ENCODE measurements at regions not wholly inside any gene's neighbourhood (a gene's known extent, or its start where the extent isn't known, plus 50 kb on each side); places are given as distances from the start of the nearest gene placed in this dataset.
"Not testable (repeated sequence)": the region's sequence is repeated elsewhere in the genome, so short reads cannot be mapped to it uniquely, and the experiment has no call there.

- no peak overlapping the region for H3K4me3 Mint-ChIP-seq
- ATAC-seq, result no peak
- no peaks in the 10 kb centered on the region for H3K9me3 Mint-ChIP-seq
- H3K36me3 Mint-ChIP-seq, result no peaks in the 10 kb centered on the region
- H3K4me1 Mint-ChIP-seq, result no peaks in the 10 kb centered on the region
- no peak overlapping the region for H3K27ac Mint-ChIP-seq
- no peaks in the 10 kb centered on the region for H3K27me3 Mint-ChIP-seq
Observed at GRCh38 chr3:55292360-55292759, 194.7 kb downstream of the WNT5A start.

GRCh38 chr3:55288657-55289056 lies 198.4 kb downstream of the WNT5A start:
- Mint-ChIP-seq H3K4me3 (no peak overlapping the region), H3K27ac (no peak overlapping the region), H3K4me1 (no peaks in the 10 kb centered on the region), H3K36me3 (no peaks in the 10 kb centered on the region), H3K9me3 (no peaks in the 10 kb centered on the region), H3K27me3 (no peaks in the 10 kb centered on the region)
- ATAC-seq, result no peak

GRCh38 chr3:55286693-55287092 lies 200.4 kb downstream of the WNT5A start:
- H3K4me3 Mint-ChIP-seq, result no peak overlapping the region

GRCh38 chr3:55285156-55285555 lies 201.9 kb downstream of the WNT5A start:
- no peak for ATAC-seq
- Mint-ChIP-seq H3K27ac (no peak overlapping the region), H3K4me1 (no peaks in the 10 kb centered on the region), H3K4me3 (no peak overlapping the region), H3K9me3 (peaks cover 4% of the 10 kb centered on the region), H3K27me3 (no peaks in the 10 kb centered on the region), H3K36me3 (no peaks in the 10 kb centered on the region)

More at GRCh38 chr3:55286693-55287092, 200.4 kb downstream of the WNT5A start:
- Mint-ChIP-seq H3K27me3 (no peaks in the 10 kb centered on the region), H3K9me3 (peaks cover under 1% of the 10 kb centered on the region), H3K27ac (no peak overlapping the region), H3K36me3 (no peaks in the 10 kb centered on the region), H3K4me1 (no peaks in the 10 kb centered on the region)
- ATAC-seq, result no peak

- no peaks in the 10 kb centered on the region for H3K4me1 Mint-ChIP-seq
- H3K27me3 Mint-ChIP-seq, result no peaks in the 10 kb centered on the region
- no peak overlapping the region for H3K4me3 Mint-ChIP-seq
- no peak overlapping the region for H3K27ac Mint-ChIP-seq
- peaks cover 4% of the 10 kb centered on the region for H3K9me3 Mint-ChIP-seq
- no peaks in the 10 kb centered on the region for H3K36me3 Mint-ChIP-seq
- no peak for ATAC-seq
Observed at GRCh38 chr3:55283441-55283925, 203.6 kb downstream of the WNT5A start.

GRCh38 chr3:55282994-55283393 lies 204.1 kb downstream of the WNT5A start:
- no peak for ATAC-seq
- Mint-ChIP-seq H3K4me1 (no peaks in the 10 kb centered on the region), H3K36me3 (no peaks in the 10 kb centered on the region), H3K27me3 (no peaks in the 10 kb centered on the region), H3K27ac (no peak overlapping the region), H3K9me3 (peaks cover 4% of the 10 kb centered on the region), H3K4me3 (no peak overlapping the region)

- H3K27ac Mint-ChIP-seq, result no peak overlapping the region
- H3K4me1 Mint-ChIP-seq, result no peaks in the 10 kb centered on the region
- H3K4me3 Mint-ChIP-seq, result no peak overlapping the region
- no peaks in the 10 kb centered on the region for H3K9me3 Mint-ChIP-seq
- ATAC-seq, result no peak
- no peaks in the 10 kb centered on the region for H3K27me3 Mint-ChIP-seq
- H3K36me3 Mint-ChIP-seq, result no peaks in the 10 kb centered on the region
Observed at GRCh38 chr3:55272031-55272645, 215.0 kb downstream of the WNT5A start.

- Mint-ChIP-seq H3K4me3 (no peak overlapping the region), H3K36me3 (no peaks in the 10 kb centered on the region), H3K9me3 (no peaks in the 10 kb centered on the region), H3K27me3 (no peaks in the 10 kb centered on the region), H3K4me1 (no peaks in the 10 kb centered on the region), H3K27ac (no peak overlapping the region)
- no peak for ATAC-seq
Observed at GRCh38 chr3:55271549-55271948, 215.6 kb downstream of the WNT5A start.

GRCh38 chr3:55270976-55271375 lies 216.1 kb downstream of the WNT5A start:
- Mint-ChIP-seq H3K27me3 (no peaks in the 10 kb centered on the region), H3K4me3 (no peak overlapping the region), H3K36me3 (no peaks in the 10 kb centered on the region), H3K9me3 (no peaks in the 10 kb centered on the region), H3K27ac (no peak overlapping the region), H3K4me1 (no peaks in the 10 kb centered on the region)
- ATAC-seq, result no peak

GRCh38 chr3:55269636-55270035 lies 217.5 kb downstream of the WNT5A start:
- H3K4me1 Mint-ChIP-seq, result no peaks in the 10 kb centered on the region
- no peak overlapping the region for H3K4me3 Mint-ChIP-seq
- H3K36me3 Mint-ChIP-seq, result no peaks in the 10 kb centered on the region
- no peak overlapping the region for H3K27ac Mint-ChIP-seq
- H3K9me3 Mint-ChIP-seq, result no peaks in the 10 kb centered on the region
- no peaks in the 10 kb centered on the region for H3K27me3 Mint-ChIP-seq
- ATAC-seq, result no peak

GRCh38 chr3:55269096-55269495 lies 218.0 kb downstream of the WNT5A start:
- Mint-ChIP-seq H3K4me1 (no peaks in the 10 kb centered on the region), H3K9me3 (peaks cover 3% of the 10 kb centered on the region), H3K36me3 (no peaks in the 10 kb centered on the region), H3K27me3 (no peaks in the 10 kb centered on the region), H3K27ac (no peak overlapping the region), H3K4me3 (no peak overlapping the region)
- ATAC-seq, result no peak

GRCh38 chr3:55267206-55267930 lies 219.7 kb downstream of the WNT5A start:
- H3K27me3 Mint-ChIP-seq, result no peaks in the 10 kb centered on the region
- H3K27ac Mint-ChIP-seq, result no peak overlapping the region
- ATAC-seq, result no peak
- no peaks in the 10 kb centered on the region for H3K36me3 Mint-ChIP-seq
- H3K9me3 Mint-ChIP-seq, result peaks cover 3% of the 10 kb centered on the region
- no peaks in the 10 kb centered on the region for H3K4me1 Mint-ChIP-seq
- no peak overlapping the region for H3K4me3 Mint-ChIP-seq

- peaks cover 3% of the 10 kb centered on the region for H3K9me3 Mint-ChIP-seq
- no peaks in the 10 kb centered on the region for H3K36me3 Mint-ChIP-seq
- no peak overlapping the region for H3K27ac Mint-ChIP-seq
- no peak overlapping the region for H3K4me3 Mint-ChIP-seq
- H3K27me3 Mint-ChIP-seq, result no peaks in the 10 kb centered on the region
- H3K4me1 Mint-ChIP-seq, result no peaks in the 10 kb centered on the region
- ATAC-seq, result no peak
Observed at GRCh38 chr3:55264919-55265318, 222.2 kb downstream of the WNT5A start.

- H3K27me3 Mint-ChIP-seq, result no peaks in the 10 kb centered on the region
- no peaks in the 10 kb centered on the region for H3K36me3 Mint-ChIP-seq
Observed at GRCh38 chr3:55252921-55253320, 234.2 kb downstream of the WNT5A start.

GRCh38 chr3:55249156-55249555 lies 237.9 kb downstream of the WNT5A start:
- ATAC-seq, H3K36me3 Mint-ChIP-seq: not testable (repeated sequence)

More at GRCh38 chr3:55252921-55253320, 234.2 kb downstream of the WNT5A start:
- Mint-ChIP-seq H3K4me3 (no peak overlapping the region), H3K27ac (no peak overlapping the region), H3K9me3 (peaks cover 23% of the 10 kb centered on the region), H3K4me1 (no peaks in the 10 kb centered on the region)
- ATAC-seq, result no peak

GRCh38 chr3:55247666-55248065 lies 239.4 kb downstream of the WNT5A start:
- ATAC-seq, result no peak
- Mint-ChIP-seq H3K27me3 (no peaks in the 10 kb centered on the region), H3K9me3 (peaks cover 17% of the 10 kb centered on the region), H3K4me3 (no peak overlapping the region), H3K36me3 (no peaks in the 10 kb centered on the region), H3K4me1 (no peaks in the 10 kb centered on the region), H3K27ac (no peak overlapping the region)

More at GRCh38 chr3:55249156-55249555, 237.9 kb downstream of the WNT5A start:
- not testable (repeated sequence) for H3K27ac Mint-ChIP-seq, H3K4me3 Mint-ChIP-seq, H3K4me1 Mint-ChIP-seq, H3K27me3 Mint-ChIP-seq
- H3K9me3 Mint-ChIP-seq, result peaks cover 20% of the 10 kb centered on the region
